GM21576 (cell line): ENCODE measurements at regions not wholly inside any gene's neighbourhood (a gene's known extent, or its start where the extent isn't known, plus 50 kb on each side); places are given as distances from the start of the nearest gene placed in this dataset.

Source experiments
- ATAC-seq: cut with Tn5 transposase; IDR thresholded peaks from one replicate; pipeline ENCODE4 v1.9.1; 2021; ENCODE audit warnings: mild to moderate bottlenecking, moderate library complexity; ENCODE audit not compliant: unreplicated experiment

DNA sequence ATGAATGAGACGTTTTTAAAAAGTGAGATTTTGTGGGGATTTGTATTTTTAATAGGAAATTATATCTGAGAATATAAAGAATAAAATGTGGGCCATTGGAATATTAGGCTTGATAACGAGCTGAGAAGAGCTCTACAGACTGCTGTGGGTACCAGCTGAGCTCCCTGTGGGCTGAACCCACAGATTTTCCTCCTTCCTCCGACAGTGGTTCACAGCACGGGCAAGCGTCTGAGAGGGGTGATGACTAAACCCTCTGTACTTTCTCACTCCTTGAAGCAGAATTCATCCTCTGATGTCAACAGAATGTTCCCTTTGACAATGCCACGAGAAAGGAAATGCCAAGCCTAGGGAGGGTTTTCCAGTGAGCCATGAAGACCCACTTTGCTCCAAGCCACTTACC, 102.7 kb upstream of the AJAP1 start:
- no peak for ATAC-seq

DNA sequence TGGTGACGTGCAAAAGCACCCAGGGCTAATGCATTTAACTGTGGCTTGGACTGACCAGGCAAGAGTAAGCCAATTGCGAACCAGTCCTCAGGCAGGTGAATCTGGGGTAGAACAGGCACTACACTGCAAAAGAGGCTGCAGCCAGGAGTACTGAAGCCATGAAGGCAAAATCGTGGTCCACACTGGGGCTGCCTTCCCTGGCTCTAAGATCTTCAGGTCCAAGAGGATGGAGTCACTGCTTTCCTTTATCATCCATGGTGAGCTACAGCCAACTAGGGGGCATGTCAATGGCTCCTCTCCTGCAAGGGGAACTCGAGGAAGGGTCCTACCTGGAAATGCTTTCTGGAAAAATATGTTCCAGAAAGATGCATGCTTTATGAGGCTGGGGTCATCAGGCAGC, 100.6 kb upstream of the AJAP1 start:
- ATAC-seq: no peak

GRCh38 chr1:4554271-4554865, 100.0 kb upstream of the AJAP1 start:
- ATAC-seq: no peak

- ATAC-seq: no peak
Observed at GRCh38 chr1:4557949-4558348, 96.5 kb upstream of the AJAP1 start.

DNA sequence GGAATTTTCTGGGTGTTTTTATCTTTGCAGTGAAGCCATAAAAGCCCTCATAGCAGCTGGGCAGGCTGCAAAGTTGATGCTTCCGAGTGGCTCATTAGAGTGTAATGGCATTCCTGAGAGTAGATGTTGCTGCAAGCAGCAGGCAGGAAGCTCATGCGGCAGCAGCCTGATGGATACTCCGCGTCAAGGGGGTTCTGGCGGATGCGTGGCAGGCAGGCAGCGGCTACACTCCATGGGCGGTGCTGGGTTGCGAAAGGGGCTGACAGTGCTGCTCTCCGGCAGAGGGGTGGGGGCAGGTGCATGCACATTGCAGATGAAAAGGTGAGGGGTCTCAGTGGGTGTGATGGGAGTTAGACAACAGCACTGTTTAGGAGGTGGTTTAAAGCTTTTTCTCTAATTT, 93.2 kb upstream of the AJAP1 start:
- no peak for ATAC-seq

DNA sequence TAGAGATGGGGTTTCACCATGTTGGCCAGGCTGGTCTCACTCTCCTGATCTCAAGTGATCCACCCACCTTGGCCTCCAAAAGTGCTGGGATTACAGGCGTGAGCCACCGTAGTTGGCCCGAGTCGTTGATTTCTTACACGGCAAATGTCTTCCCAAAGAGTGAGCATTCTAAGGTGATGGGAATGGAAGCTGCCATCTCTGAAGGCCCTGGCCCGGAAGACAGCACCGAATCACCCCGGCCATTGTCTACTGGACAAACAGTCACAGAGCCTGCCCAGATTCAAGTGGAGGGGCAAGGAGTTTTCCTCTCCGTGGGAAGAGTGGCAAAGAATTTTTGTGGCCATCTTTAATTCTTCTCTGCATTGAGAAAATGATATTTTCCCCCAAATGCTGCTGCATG, 92.1 kb upstream of the AJAP1 start:
- ATAC-seq: no peak

DNA sequence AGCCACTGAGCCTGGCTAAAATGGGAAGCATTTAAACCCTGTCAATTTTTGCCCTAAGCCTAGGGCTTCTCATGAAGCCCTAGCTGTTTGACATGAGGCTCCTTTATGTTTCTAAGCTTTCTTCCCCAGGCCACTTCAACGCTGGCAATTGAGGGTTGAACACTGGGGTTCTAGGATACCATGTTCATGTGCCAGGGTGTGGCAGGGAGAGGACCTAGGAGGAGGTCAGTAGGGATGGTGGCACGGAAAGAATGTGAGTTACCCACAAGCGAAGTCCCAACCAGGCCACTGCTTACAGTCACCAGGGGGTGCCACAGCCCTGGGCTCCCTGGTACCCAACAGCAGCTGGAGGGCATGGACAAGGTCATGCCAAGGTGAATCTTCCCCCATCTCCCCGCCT, 90.8 kb upstream of the AJAP1 start:
- ATAC-seq: no peak

DNA sequence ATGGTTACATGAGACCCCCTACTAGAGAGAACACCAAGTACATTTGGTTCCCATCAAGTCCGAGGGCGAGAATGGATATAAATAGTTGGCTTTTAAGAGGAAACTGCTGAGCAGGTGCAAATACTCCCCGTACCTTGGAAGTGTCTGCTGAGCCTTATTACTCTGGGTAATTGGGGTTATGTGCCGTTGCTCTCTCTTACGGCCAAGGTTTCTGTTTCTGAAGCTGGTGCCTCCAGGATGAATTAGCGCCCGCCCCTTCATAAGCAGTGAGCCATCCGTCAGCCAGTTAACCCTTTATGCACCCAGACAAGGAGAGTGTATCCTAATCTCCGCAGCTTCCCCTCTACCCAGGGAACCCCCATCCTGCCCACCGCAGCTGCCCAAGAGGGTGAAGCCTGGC, 90.4 kb upstream of the AJAP1 start:
- ATAC-seq: no peak

GRCh38 chr1:4565166-4565565, 89.2 kb upstream of the AJAP1 start:
- no peak for ATAC-seq

GRCh38 chr1:4565801-4566449, 88.5 kb upstream of the AJAP1 start:
- ATAC-seq: no peak

DNA sequence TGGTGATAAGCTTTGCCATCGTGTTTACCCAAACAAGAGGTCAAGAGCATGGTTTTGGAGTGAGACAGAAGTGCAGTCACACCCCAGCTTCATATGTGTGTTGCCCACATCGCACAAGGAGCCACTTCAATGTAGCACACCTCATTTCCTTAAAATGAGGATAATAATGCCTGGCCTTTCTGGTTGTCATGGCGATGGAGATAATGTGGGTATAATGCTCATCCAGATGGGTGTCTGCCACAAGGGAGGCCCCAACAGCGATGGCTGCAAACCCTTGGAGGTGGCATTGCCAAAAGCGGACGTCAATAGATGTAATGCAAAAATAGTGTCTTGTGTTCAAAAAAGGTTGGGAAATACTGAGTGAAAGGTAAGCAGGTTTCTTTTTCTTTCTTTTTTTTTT, 83.1 kb upstream of the AJAP1 start:
- ATAC-seq: no peak

GRCh38 chr1:4573526-4573925, 80.9 kb upstream of the AJAP1 start:
- ATAC-seq: no peak

DNA sequence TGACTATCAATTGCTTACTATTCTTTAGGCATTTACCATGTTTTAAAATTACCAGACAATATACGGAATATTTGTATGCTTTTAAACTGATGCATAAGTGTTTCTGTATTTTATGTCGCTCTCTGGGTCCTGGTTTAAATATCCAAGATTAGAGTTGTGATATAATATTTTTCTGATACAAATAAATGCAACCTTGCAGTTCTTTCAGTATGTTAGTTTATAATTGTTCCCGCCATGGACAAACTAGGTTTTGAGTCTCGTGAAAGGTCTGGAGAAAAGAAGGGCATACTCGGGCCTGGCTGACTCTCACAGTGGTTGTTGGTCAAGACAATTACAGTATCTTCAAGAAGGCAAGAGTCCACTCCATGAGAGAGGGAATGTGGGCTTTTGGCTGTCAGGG, 72.6 kb upstream of the AJAP1 start:
- ATAC-seq: no peak

DNA sequence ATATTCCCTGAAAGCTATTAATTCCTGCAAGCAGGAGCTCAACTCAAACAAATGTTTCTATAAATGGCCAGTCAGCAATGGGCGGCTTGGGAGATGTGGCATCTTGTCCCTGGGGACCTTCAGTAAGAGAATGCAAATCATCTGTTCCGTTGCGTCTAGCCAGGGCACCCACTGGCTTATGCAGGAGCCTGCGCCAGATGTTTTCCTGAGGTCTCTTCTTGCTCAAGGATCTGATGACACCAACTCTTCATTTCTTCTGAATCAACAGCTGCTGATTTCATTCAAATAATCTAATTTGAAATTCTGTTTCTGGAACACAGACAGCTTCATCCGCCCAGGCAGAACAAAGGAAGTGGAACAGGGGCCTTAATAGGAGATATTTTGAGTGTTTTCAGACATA, 70.0 kb upstream of the AJAP1 start:
- no peak for ATAC-seq

DNA sequence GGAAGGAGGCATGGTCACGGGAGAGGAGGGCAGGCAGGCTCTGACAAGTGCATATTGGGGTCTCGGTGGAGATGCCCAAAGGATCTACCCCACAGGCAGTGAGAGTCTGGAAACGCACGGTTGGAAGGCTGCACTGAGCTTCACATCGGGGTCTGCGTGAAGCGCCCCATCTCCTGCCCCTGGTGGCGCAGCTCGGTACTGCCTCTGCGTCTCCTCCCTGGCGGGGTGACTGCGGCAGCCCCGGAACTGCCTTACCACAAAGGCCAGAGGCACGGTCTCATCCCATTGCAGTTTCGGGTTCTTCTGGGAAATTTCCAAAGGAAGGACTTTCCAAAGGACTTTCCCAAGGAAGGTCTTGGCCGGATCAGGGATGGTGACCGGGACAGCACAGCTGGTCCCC, 69.2 kb upstream of the AJAP1 start:
- ATAC-seq: no peak

GRCh38 chr1:4585705-4586104, 68.7 kb upstream of the AJAP1 start:
- no peak for ATAC-seq

GRCh38 chr1:4586611-4587160, 67.7 kb upstream of the AJAP1 start:
- ATAC-seq: no peak

DNA sequence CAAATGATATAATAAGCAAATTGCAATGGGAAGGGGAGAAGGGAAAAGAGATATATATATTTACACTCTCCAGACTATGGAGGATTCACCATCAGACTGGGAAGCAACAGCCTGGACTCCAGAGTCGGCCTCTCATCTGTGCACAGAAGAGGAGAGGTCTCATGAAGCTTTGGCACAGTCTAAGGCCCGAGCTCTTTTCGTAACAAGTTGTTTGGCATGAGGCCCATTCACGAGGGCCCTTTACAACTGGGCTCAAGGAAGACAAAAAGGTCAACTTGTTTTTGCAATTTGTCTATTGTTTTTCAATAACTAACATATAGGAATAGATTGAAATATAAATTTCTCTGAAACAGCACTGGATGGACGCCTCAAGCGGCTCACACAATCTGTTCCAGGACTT, 66.7 kb upstream of the AJAP1 start:
- no peak for ATAC-seq

DNA sequence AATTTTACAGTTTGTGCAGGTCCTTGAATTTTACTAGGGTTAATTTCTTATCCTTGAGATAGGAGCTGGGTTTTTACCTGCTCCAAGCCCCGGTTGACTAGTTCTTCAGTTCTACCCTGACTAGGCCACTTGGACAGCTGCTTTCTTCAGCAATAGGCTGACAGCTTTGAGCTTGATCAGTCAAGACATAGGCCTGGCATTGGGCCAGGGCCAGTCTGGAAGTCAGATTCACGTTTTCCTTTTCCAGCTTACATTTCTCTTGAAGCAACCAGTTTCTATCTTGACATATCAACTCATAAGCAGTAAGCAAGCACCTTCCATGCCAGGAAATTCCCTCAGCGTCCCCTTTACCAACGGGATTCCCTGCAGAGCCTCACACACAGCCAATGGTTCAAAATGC, 63.7 kb upstream of the AJAP1 start:
- ATAC-seq: no peak

DNA sequence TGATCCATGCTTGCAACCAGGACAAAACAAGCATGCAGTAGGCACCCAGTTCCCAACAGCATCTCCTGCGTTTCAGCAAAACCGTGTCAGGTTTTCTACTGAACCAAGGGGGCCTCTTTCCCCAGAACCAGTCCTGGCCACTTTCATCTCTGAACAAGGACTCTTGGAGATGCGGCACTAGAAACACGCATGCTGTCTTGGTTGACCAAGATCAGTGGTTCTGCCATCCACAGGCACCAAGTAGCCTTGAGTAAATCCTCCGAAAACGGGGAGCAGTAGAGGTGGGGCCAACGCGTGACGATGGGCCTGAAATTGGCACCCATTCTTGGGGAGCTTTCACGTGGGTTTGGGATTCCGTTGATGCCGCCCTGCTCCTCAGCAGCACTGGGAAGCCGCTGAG, 62.5 kb upstream of the AJAP1 start:
- ATAC-seq: no peak

GRCh38 chr1:4593106-4593505, 61.3 kb upstream of the AJAP1 start:
- no peak for ATAC-seq

DNA sequence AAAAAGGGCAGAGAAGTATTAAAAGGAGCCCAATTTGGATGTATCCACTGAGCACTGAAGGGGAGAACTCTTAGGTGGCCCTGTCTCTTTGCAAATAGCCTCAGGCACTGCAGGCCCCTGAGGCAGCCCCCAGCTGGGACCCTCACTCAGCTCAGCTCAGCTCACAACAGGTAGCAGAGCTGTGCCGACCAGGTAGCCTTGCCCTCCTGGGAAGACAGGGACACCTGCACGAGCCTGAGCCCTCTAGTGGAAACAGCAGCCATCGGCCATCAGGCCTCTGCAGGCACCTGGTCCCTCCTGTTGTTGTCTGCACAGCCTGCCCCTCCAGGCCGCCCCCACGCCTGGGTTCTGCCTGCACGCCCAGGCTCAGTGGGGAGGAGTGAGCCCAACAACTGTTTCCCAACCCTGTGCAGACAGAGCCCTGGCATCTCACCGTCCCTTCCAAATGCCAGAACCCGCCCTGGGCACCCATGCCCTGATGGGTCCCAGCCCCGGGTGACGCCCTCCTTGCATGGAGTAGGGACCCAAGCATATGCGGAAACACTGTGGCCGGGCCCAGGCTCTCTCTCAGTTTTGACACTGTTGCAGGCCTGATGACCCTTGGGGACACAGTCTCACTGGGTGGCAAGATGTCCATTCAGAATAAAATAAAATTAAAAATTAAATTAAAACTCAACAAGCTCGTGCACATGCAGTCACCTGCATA, 60.0 kb upstream of the AJAP1 start:
- ATAC-seq: no peak
